HL-60 (cell line): ENCODE measurements at regions not wholly inside any gene's neighbourhood (a gene's known extent, or its start where the extent isn't known, plus 50 kb on each side); places are given as distances from the start of the nearest gene placed in this dataset.

Source experiments
- DNase-seq, 2 experiments: peaks; one replicate each; pipeline ENCODE4 v3.0.0-alpha.2; 2010 to 2020; ENCODE audit warnings: low read depth in 1 of 2, low spot score in 1 of 2
- H3K27ac ChIP-seq: fragments of 250-450 bp; sonication (Bioruptor Pico); replicated peaks from 2 replicates; pipeline ENCODE4 v1.5.1; 2020; ENCODE audit warnings: mild to moderate bottlenecking, moderate library complexity
- H3K27me3 ChIP-seq: fragments of 250-450 bp; sonication (Bioruptor Pico); 2 replicates; pipeline ENCODE4 v1.5.1; 2021; ENCODE audit warnings: mild to moderate bottlenecking, moderate library complexity; ENCODE audit not compliant: insufficient read depth, poor library complexity, severe bottlenecking
- H3K4me3 ChIP-seq: replicated peaks from 2 replicates; pipeline ENCODE4 v1.5.1; 2011; ENCODE audit warnings: mild to moderate bottlenecking, control low read depth, low read length; ENCODE audit not compliant: insufficient read depth
- GABPA ChIP-seq: IDR thresholded peaks from 2 replicates; pipeline ENCODE4 v1.6.1; 2012; ENCODE audit warnings: low read depth
- POLR2AphosphoS5 ChIP-seq: IDR thresholded peaks from 2 replicates; pipeline ENCODE4 v1.6.1; 2012; ENCODE audit warnings: low read depth
- SPI1 ChIP-seq: IDR thresholded peaks from 2 replicates; pipeline ENCODE4 v1.6.1; 2012; ENCODE audit warnings: low read depth, mild to moderate bottlenecking, borderline replicate concordance
- TF ChIP-seq, protein P1 (sequence below): IDR thresholded peaks from one replicate; pipeline ENCODE4 v1.5.1; 2011; ENCODE audit warnings: low read length, control low read depth, inconsistent platforms; ENCODE audit not compliant: insufficient read depth
- TF ChIP-seq, protein P2 (sequence below): IDR thresholded peaks from 2 replicates; pipeline ENCODE4 v1.6.1; 2012; ENCODE audit warnings: low read depth; ENCODE audit not compliant: insufficient replicate concordance

DNA sequence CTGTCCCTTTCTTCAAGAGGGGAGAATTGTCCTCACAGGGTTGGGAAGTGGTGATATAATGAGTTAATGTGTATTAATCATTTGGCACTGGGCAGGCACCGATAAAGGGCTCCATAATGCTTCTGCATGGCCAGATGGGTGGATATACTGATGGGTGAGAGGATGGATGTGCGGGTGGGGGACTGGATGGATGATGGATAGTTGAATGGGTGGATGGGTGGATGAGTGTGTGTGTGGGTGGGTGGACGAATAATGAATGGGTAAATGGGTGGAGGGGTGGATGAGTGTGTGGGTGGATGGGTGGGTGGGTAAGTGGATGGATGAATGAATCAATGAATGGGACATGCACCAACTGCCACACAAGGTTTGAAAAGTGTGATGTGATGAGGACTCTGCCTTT, 127.2 kb downstream of the ACKR3 start:
- Histone ChIP-seq H3K27ac (no peak overlapping the region), H3K4me3 (no peak overlapping the region), H3K27me3 (no peaks in the 10 kb centered on the region)
- TF ChIP-seq GABPA: no peak
- TF ChIP-seq, protein P1, sequence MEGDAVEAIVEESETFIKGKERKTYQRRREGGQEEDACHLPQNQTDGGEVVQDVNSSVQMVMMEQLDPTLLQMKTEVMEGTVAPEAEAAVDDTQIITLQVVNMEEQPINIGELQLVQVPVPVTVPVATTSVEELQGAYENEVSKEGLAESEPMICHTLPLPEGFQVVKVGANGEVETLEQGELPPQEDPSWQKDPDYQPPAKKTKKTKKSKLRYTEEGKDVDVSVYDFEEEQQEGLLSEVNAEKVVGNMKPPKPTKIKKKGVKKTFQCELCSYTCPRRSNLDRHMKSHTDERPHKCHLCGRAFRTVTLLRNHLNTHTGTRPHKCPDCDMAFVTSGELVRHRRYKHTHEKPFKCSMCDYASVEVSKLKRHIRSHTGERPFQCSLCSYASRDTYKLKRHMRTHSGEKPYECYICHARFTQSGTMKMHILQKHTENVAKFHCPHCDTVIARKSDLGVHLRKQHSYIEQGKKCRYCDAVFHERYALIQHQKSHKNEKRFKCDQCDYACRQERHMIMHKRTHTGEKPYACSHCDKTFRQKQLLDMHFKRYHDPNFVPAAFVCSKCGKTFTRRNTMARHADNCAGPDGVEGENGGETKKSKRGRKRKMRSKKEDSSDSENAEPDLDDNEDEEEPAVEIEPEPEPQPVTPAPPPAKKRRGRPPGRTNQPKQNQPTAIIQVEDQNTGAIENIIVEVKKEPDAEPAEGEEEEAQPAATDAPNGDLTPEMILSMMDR: no peak
- TF ChIP-seq SPI1: no peak
- no peak for TF ChIP-seq POLR2AphosphoS5
- TF ChIP-seq, protein P2, sequence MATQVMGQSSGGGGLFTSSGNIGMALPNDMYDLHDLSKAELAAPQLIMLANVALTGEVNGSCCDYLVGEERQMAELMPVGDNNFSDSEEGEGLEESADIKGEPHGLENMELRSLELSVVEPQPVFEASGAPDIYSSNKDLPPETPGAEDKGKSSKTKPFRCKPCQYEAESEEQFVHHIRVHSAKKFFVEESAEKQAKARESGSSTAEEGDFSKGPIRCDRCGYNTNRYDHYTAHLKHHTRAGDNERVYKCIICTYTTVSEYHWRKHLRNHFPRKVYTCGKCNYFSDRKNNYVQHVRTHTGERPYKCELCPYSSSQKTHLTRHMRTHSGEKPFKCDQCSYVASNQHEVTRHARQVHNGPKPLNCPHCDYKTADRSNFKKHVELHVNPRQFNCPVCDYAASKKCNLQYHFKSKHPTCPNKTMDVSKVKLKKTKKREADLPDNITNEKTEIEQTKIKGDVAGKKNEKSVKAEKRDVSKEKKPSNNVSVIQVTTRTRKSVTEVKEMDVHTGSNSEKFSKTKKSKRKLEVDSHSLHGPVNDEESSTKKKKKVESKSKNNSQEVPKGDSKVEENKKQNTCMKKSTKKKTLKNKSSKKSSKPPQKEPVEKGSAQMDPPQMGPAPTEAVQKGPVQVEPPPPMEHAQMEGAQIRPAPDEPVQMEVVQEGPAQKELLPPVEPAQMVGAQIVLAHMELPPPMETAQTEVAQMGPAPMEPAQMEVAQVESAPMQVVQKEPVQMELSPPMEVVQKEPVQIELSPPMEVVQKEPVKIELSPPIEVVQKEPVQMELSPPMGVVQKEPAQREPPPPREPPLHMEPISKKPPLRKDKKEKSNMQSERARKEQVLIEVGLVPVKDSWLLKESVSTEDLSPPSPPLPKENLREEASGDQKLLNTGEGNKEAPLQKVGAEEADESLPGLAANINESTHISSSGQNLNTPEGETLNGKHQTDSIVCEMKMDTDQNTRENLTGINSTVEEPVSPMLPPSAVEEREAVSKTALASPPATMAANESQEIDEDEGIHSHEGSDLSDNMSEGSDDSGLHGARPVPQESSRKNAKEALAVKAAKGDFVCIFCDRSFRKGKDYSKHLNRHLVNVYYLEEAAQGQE: no peak
- no peak for DNase-seq

DNA sequence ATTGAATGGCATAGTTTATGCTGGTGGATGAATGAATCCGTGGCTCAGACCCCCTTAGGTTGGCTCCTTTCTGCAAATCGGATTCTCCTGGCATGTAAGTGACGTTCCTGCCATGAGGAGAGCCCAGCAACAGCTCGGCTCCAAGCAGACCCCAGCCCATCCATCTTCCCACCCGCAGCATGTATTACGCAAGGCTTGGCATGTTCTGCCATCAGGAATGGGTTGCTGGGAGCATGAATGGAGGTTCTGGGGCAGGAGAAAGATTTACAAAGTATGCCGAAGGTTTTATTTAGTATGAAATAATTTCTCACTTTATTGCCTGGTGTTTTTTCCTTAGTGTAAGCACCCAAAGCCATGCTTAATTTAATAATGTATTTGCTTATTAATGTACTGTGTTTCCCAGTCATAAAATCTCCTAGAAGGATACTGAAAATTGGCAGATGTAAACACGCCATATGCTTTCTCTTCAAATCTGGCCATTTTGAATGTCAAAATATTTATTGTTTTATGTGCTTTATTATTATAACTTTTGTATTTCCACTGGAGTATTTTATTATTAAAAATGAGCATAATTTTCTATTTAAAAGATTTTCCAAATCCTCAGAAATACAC, 128.5 kb downstream of the ACKR3 start:
- Histone ChIP-seq H3K4me3 (no peak overlapping the region), H3K27me3 (no peaks in the 10 kb centered on the region), H3K27ac (no peak overlapping the region)
- TF ChIP-seq, protein P2: no peak
- TF ChIP-seq GABPA (no peak), POLR2AphosphoS5 (no peak), SPI1 (no peak)
- TF ChIP-seq, protein P1: no peak
- no peak for DNase-seq

DNA sequence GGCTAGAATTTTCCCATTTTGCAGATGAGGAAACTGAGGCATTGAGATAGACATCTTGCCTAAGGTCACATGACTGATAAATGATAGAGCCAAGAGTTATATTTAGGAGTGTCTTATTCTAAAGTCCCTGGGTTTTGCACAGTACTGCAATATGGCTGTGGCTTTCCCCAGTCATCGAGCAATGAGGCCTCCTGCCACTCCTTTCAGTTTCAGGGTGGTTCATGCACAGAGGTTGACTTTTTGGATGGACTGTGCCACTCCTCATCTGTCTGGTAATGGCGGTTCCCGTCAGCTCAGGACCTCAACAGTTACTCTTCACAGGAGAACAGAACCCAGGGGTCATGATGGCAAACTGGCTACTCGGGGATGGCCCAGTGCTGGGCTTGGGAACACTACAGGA, 131.1 kb downstream of the ACKR3 start:
- TF ChIP-seq, protein P2: no peak
- no peak for TF ChIP-seq GABPA
- TF ChIP-seq SPI1: no peak
- TF ChIP-seq, protein P1: no peak
- Histone ChIP-seq H3K4me3 (no peak overlapping the region), H3K27me3 (no peaks in the 10 kb centered on the region), H3K27ac (no peak overlapping the region)
- DNase-seq: no peak
